Spleen (tissue), 7 donors: ENCODE measurements at regions not wholly inside any gene's neighbourhood (a gene's known extent, or its start where the extent isn't known, plus 50 kb on each side); places are given as distances from the start of the nearest gene placed in this dataset.

Experiments
- POLR2A ChIP-seq, 3 donors: fragments of 450-650 bp; IDR thresholded peaks; one replicate each; pipeline ENCODE4 v1.5.1; 2017; ENCODE audit warnings: antibody characterized with exemption in 3 of 3, mild to moderate bottlenecking in 1 of 3
- POLR2AphosphoS5 ChIP-seq, 3 donors: sonication (generic); formaldehyde crosslinking; IDR thresholded peaks; one replicate each; pipeline ENCODE4 v1.5.1; 2017; ENCODE audit warnings: antibody characterized with exemption in 3 of 3
- TF ChIP-seq, protein P1 (sequence below), 11 experiments: fragments of 200-600 bp in 7 of 11; fragments of 450-650 bp in 4 of 11; sonication (generic) in 4 of 11; IDR thresholded peaks in 8 of 11; conservative IDR thresholded peaks in 3 of 11; 1 replicate in 7 of 11; 2 replicates in 4 of 11; pipeline versions ENCODE4 v1.4.0 to v1.8.0; 2016 to 2021; ENCODE audit warnings: antibody characterized with exemption in 11 of 11, inconsistent platforms in 4 of 11, mild to moderate bottlenecking in 1 of 11
- donor health status: DM: no; HTN: no; CAD: no; lungs with moderate emphysema.
- donor health status: DM: no; HTN: no; CAD: no.
- donor health status: DM: no; HTN: no; CAD: no.

DNA sequence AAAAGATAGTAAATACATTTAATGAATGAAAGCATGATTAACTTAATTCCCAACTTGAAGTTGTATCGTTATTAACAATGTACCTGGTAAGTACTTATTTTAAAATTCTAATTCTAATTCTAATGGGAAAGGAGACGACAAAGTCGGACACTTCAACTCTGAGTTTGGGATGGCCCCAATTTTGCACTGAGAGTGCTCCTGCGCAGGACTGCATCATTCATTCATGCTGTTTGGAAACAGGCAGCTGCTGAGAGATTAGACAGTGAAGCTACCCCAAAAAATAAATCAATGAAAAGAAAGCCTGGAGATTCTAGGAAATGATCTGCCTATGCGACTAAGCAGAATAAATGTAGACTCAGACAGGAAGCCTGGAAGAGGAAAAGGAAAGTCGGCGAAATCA, 141.7 kb upstream of the VKORC1L1 start:
- TF ChIP-seq, protein P1, sequence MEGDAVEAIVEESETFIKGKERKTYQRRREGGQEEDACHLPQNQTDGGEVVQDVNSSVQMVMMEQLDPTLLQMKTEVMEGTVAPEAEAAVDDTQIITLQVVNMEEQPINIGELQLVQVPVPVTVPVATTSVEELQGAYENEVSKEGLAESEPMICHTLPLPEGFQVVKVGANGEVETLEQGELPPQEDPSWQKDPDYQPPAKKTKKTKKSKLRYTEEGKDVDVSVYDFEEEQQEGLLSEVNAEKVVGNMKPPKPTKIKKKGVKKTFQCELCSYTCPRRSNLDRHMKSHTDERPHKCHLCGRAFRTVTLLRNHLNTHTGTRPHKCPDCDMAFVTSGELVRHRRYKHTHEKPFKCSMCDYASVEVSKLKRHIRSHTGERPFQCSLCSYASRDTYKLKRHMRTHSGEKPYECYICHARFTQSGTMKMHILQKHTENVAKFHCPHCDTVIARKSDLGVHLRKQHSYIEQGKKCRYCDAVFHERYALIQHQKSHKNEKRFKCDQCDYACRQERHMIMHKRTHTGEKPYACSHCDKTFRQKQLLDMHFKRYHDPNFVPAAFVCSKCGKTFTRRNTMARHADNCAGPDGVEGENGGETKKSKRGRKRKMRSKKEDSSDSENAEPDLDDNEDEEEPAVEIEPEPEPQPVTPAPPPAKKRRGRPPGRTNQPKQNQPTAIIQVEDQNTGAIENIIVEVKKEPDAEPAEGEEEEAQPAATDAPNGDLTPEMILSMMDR (IDR thresholded peaks at IDR 0.05 in 8 of 11, conservative IDR thresholded peaks at IDR 0.05 in 3 of 11) = no peak
- TF ChIP-seq POLR2A (IDR thresholded peaks at IDR 0.05) (no peak), POLR2AphosphoS5 (IDR thresholded peaks at IDR 0.05) (no peak)
